ENCODE measurements at regions not wholly inside any gene's neighbourhood (a gene's known extent, or its start where the extent isn't known, plus 50 kb on each side); places are given as distances from the start of the nearest gene placed in this dataset.

- TF ChIP-seq EZH2phosphoT487 (IDR thresholded peaks at IDR 0.05; ENCODE audit: low read depth) (no peak), CTCF (IDR thresholded peaks at IDR 0.05; ENCODE audit: low read depth, low read length) (no peak)
These were observed 368.4 kb upstream of the HS6ST1 start for GRCh38 chr2:128686881-128687555.
